EL (cell line): ENCODE measurements at regions not wholly inside any gene's neighbourhood (a gene's known extent, or its start where the extent isn't known, plus 50 kb on each side); places are given as distances from the start of the nearest gene placed in this dataset.
"Not testable (repeated sequence)": the region's sequence is repeated elsewhere in the genome, so short reads cannot be mapped to it uniquely, and the experiment has no call there.

ENCODE experiments used
- DNase-seq: peaks from one replicate; pipeline ENCODE4 v3.0.0-alpha.2; 2016

DNA sequence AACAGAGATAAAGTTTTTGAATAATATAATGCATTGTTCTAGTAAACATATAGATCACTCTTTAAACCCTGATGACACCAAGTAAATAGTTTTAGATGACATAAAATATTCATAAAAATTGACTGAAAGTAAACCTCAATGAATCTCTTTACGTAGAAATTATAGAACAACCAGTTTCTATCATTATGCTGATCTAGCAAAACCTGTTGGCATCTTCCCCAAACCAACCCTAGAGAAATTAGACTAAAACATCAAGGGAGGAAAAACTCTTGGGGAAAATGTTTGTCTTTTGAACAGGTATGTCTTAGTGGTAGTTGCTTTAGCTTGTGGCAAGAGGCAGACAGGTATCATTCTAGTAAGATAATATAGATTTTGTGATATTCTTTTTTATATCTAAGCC lies 747.0 kb upstream of the CDH6 start:
- no peak for DNase-seq

DNA sequence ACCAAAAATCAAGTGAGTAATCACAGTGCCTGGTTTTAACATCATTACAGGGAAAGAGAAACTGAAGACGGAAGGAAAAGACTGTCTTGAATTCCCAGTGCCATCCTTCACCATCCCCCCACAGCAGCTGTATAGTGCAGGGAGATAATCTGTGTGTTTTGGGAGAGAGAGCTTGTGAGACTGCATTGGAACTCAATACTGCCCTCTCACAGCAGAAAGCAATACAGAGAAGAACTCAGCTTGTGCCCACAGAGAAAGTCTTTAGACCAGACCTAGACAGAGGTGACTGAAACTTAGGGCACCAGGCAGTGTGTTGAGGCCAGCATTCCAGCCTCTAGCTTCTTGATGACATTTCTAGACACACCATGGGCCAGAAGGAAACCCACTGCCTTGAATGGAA lies 754.7 kb upstream of the CDH6 start:
- no peak for DNase-seq

DNA sequence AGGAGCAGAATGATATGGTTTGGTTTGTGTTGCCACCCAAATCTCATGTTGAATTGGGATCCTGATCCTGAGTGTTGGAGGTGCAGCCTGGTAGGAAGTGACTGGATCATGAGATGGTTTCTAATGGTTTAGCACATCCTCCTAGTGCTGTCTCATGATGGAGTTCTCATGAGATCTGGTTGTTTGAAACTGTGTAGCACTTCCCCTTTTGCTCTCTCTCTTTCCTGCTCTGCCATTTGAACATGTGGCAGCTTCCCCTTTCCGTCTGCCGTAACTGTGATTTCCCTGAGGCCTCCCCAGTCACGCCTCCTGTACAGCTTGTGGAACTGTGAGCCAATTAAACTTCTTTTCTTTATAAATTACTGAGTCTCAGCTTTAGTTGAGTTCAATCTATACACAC lies 756.8 kb upstream of the CDH6 start:
- DNase-seq, result no peak

DNA sequence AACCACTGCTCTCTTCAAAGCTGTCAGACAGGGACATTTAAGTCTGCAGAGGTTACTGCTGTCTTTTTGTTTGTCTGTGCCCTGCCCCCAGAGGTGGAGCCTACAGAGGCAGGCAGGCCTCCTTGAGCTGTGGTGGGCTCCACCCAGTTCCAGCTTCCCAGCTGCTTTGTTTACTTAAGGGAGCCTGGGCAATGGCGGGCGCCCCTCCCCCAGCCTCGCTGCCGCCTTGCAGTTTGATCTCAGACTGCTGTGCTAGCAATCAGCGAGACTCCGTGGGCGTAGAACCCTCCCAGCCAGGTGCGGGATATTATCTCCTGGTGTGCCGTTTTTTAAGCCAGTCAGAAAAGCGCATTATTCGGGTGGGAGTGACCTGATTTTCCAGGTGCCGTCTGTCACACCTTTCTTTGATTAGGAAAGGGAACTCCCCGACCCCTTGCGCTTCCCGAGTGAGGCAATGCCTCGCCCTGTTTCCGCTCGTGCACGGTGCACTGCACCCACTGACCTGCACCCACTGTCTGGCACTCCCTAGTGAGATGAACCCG lies 764.5 kb upstream of the CDH6 start:
- DNase-seq, result not testable (repeated sequence)

DNA sequence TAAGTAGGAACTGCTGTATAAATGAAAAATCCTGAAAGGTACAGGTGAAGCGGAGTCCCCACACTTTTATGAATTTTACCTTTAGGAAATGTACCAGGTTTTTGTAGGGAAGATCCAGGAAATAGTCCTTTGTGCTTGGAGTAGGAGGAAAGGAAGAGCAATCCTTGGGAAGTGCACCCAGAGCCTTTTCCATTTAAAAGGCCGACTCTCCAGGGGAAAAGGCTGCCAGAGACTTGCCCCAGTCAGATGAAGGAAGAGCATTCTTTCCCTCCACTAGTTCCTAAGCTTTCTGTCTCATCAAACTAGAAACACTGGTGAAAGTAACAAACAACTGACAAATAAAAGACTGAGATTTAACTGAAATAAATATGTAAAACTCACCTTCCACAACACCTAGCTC lies 779.4 kb upstream of the CDH6 start:
- no peak for DNase-seq

DNA sequence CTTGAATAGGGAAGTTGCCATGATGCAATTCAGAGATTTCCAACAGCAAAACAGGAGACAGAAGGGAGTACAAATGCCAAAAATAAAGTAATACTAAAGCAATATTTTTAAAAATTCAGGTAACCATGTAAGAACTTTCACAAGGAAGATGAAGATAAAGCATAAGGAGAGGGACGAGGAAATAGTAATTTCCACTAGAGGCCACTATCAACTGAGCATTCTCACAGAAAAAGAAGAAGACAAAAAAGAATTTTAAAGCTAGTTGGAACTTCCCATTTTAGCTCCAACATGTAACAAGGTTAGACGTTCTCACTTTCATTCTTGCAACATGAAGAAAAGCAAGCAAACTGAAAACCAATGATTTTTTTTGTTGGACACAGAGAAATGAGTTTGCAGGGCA lies 779.9 kb upstream of the CDH6 start:
- no peak for DNase-seq

DNA sequence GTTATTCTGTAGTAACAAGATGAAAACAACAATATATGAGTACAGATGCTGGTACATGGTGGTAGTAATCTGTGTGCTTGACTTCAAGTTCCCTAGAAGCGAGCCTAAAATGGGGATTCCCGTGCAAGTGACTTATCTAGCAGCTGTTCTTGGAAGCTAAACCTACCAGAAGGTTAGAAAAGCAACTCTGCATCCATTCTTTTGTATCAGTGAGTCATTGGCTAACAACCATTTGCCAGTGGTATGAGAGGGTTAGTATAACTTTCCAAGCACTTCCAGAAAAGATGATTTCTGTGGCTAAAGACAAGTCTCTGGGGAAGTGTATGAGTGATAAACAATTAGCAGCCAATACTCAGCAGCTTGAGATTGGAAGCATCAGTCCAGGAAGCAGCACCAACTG lies 787.7 kb upstream of the CDH6 start:
- DNase-seq, result no peak

DNA sequence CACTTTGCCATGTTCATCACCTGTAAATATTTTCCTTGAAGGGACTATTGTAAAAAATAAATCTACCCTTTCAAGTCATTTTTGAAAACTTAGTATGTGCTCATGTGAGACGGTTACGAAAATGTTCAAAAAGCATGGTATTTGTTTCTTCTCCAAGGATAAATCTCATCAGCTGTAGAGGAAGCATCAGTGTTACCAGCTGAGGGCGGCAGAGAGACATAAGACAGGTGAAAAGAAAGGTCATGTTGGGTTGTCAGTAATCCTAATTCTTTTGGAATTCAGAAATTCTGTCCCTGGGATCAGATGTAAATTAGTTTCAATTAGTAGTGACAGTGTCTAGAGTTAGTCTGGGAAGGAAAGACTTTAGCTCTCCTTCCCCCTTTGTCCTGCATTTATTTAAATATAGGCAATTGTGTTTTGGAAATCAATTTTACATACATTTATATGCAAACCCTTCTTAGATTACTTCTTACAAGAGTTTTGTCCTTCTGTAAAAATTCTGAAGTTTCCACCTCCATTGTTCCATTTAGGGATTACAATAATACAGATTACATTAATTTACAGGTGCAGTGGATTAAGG lies 791.9 kb upstream of the CDH6 start:
- no peak for DNase-seq

DNA sequence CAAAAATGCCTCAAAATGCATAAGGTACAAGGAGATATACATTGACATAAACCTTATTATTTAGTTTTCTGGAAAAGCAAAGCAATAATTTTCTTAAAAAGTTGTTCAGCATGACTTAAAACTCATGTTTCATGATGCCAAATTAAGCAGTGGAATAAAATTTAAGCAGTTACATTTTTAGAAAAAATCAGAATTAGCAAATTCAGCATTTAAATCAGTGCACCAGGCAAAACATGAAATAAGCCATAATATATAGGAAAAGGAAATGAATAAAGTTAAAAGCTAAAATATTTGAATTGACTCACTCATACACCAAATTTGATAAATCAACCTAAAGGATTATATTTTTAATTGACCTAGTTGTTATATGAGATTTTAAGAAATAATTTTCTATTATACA lies 795.1 kb upstream of the CDH6 start:
- no peak for DNase-seq

DNA sequence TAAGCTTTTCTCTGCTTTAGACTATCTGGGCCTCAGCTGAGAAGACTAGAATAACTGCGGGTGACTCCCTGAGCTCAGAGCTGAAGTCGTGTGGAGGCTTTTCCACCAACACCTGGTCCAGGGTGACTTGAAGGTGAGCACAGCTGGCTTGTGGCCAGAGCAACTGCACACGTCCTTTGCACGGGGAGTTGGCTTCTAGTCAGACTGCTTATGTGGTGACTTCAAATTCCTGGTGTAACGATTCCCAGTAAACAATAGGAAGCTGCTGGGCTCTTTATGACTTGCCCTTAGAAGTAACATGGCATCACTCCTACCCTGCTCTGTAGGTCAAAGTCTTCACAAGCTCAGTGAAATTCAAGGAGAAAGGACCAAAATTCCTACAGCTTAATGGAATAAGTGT lies 800.6 kb upstream of the CDH6 start:
- DNase-seq, result no peak

DNA sequence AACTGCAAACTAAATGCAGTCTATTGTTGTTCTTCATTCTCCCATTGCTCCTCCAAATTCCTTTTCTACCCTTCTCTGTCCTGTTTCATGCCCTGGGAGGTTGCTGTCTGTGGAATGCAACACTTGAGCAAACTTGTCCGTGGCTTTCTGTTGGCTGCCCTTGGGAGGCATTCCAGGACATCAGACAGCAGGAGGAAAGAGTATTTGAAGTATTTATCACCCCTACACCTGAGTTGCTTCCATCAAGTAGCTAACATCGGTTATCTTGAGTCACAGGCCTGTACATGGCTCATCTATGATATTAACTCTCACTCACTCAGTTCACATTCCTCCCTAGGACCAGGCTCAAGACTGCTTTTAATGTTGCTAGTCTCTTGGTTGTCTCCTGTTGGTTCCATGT lies 803.4 kb upstream of the CDH6 start:
- DNase-seq, result no peak

DNA sequence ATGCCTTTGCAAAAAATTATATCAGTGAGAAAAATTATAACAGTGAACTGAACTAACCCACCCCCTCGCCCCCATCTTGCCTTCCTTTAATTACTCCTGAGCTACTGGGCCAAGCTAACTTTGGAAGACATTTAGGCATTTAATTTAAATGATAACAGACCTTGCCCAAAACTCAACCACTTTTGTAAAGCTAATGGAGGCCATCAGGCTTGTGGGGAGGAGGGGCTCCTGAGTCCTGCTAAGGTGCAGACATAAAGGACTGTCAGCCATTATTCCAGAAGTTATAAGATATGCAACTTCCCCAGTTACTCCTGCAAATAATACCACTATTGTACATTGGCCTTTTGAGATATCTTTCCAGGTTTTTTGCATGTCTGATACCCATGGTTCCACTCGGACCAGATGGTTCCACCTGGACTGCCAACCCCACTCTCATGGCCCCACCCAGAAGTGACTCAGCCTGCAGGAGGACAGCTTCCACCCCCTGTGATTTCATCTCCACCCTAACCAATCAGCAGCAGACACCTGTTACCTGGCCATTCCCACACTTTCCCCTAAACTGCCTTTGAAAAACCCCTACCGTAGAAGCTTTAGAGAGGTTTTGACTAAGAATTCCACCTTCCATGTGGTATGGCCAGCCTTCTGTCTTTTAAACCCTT lies 805.4 kb upstream of the CDH6 start:
- no peak for DNase-seq

DNA sequence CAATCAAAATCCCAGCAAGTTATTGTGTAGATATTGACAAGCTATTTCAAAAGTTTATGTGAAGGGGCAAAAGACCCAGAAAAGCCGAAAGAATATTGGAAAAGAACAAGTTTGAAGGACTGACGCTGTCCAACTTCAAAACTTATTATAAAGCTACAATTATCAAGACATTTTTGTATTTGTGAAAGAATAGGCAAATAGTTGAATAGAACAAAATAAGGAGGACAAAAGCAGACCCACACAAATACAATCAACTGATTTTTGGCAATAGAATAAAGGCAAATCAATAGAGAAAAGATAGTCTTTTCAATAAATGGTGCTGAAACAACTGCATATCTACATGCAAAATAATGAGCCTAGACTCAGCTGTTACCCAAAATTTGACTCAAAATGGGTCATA lies 807.7 kb upstream of the CDH6 start:
- no peak for DNase-seq

DNA sequence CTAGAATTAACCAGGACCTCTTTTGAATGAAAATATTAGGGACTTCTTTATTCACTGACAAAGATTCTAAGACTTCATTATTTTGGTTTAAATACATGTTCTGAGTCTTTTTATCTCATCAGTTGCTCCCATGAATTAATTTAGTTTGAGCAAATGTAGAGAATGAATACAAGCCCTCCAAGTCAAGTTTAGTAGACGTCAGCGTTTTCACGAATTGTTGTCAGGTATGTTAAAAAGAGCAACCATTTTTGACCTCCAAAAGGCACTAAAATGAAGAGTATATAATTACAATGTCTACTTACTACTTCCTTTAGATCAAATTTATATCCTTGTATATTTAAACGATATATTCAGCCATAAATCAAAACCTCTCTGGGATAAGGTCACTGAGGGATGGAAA lies 809.3 kb upstream of the CDH6 start:
- no peak for DNase-seq

DNA sequence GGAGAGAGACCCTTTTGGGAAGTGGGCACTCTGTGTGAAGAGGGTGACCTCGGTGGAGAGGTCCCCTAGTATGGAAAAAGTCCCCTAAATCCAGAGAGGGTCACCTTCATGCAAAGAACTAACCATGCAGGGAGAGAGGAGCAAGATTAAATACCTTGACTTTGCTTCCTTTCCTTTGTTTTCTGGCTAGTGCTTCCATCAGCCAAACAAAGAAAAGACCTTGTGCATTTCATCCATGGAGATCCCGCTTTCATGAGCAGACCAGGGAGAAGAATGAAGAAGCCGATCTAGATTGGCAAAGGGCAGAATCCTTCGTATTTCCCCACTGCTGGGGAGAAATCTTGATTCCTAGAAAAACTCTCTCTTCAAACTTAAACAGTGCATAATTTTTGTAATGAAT lies 813.3 kb upstream of the CDH6 start:
- DNase-seq, result no peak

DNA sequence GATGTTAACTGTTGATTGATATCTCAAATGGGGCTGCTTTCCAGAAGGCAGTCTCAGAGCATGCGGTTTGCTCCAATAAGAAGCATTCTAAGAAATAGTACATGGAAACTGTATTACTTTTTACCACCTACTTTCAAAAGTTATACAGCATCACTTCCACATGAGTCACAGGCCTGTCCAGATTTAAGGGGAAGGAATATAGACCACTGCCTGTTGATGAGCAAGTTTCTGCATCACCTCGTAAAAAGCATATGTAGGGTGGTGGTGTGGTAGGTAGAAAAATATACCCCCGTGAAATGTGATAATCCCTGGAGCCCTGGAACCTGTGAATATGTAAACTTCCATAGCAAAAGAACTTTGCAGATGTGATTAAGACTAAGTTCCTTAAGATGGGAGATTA lies 816.6 kb upstream of the CDH6 start:
- no peak for DNase-seq

DNA sequence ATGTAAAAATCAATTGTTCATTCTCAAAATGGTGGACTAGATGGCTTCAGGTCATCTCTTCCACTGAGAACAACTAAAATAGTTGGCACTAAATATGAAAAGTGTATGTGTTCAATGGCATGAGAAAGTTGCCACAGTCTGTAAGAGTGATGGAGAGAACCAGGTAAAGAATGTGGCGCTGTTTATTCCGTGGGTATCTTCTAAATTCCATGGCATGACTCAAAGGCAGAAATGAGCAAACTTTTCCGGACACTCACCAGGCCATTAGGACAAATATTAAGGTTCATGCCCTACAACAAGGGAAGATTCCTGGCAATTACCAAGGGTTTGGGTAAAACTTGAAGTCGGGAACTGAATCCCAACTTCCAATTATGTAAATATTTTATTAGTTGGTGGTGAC lies 825.4 kb upstream of the CDH6 start:
- DNase-seq, result no peak

DNA sequence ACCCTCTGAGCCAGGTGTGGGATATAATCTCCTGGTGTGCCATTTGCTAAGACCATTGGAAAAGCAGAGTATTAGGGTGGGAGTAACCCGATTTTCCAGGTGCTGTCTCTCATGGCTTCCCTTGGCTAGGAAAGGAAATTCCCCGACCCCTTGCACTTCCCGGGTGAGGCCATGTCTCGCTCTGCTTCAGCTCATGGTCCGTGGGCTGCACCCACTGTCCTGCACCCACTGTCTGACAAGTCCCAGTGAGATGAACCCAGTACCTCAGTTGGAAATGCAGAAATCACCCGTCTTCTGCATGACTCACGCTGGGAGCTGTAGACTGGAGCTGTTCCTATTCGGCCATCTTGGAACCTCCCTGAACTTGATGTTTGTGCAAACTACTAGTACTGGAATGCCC lies 828.5 kb upstream of the CDH6 start:
- DNase-seq, result not testable (repeated sequence)

DNA sequence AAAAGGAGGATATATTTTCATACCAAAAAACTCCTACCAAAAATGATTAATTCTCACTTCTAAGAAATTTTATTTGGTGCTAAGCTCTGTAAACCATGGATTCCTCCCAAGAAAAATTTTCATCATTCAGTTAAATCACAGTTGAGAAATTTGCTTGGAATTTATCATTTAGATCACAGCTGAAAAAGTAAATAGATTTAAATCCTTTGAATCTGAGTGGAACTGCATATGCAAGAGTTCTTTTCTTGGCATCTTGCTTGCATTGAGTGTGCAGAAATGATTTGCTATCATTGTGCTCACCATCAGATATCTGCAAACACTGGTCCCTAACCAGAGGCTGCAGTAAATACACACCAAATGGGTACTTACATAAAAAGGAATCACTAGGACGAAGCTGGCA lies 836.1 kb upstream of the CDH6 start:
- no peak for DNase-seq

DNA sequence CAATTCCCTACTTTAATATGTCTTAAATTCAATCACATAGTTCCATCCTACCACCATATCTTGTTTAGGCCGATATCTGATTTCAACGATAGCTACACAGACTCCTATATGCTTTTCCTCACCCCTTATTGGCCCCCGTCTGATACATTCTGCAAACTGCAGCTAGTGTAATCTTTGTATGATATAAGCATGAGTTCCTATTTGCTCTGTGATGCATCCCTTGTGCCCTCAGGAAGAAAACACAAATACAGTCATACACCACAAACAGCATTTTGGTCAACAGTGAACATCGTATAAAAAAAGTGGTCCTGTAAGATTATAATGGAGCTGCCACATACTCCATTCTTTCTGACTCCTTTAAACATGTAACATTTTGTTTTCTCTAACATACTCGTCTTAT lies 837.8 kb upstream of the CDH6 start:
- DNase-seq, result no peak

DNA sequence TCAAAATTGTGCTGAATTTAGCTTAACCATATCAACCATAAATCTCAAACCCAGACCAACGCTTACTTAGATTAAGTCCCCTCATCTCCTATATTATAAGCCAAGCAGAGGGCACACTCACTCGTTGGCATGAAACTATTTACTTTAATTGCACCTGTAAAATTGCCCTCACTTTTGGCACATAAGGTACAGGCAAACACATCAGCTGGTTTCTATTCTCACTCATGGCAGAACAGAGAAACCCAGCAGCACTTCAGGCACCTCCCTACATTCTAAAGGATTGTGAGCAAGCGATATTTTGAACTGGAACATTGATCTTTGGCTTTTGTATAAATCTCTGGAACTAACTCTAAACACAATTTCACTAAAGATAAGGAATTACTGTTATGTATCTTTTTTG lies 845.6 kb upstream of the CDH6 start:
- no peak for DNase-seq

DNA sequence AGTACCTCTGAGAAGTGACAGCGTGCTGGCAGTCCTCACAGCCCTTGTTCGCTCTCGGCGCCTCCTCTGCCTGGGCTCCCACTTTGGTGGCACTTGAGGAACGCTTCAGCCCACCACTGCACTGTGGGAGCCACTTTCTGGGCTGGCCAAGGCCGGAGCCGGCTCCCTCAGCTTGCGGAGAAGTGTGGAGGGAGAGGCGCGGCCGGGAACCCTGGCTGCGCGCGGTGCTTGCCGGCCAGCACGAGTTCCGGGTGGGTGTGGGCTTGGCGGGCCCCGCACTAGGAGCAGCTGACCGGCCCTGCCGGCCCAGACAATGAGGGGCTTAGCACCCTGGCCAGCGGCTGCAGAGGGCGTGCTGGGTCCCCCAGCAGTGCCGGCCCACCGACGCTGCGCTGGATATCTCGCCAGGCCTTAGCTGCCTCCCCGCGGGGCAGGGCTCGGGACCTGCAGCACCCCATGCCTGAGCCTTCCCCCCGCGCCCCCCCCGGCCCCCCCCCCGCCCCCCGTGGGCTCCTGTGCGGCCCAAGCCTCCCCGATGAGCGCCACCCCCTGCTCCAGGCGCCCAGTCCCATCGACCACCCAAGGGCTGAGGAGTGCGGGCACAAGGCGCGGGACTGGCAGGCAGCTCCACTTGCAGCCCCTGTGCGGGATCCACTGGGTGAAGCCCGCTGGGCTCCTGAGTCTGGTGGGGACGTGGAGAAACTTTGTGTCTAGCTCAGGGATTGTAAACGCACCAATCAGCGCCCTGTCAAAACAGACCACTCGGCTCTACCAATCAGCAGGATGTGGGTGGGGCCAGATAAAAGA lies 847.7 kb upstream of the CDH6 start:
- not testable (repeated sequence) for DNase-seq

DNA sequence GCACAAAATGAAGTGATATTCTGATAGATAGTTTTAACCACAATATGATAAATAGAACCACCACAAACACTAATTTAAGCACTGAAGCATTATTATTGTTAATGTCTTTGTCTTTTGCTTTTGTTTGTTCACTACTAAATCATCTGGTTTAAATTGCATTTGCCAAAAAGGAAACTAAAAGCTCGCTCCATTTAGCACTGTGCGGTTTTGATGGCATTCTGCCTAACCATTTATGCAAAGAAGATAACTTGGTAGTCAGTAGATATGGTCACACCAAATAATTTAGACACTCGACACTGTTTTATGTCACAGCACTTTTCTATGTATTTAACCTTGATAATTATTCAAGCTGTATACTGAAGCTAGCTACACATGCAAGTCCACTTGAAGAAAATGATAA lies 849.8 kb upstream of the CDH6 start:
- no peak for DNase-seq

DNA sequence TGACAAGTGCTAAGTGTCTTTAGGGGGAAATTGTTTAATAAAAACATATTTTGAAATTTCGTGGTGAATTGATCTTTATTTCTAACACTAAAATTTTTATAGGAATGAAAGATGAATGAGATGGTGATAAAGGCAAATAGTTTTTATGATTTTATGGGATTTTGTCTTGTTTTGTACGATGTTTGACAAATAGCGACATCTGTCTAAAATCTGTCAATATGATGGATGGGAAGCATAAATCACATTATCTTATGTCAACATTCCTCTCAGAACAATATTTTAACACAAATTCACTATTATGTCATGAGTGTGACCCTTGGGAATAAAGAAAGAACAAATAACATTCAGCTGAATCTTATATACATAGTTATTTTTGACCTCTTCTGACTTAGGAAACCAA lies 852.0 kb upstream of the CDH6 start:
- no peak for DNase-seq
